CD4-positive, alpha-beta T cell treated with Interleukin-15 for 4 hours (primary cell): ENCODE measurements at regions not wholly inside any gene's neighbourhood (a gene's known extent, or its start where the extent isn't known, plus 50 kb on each side); places are given as distances from the start of the nearest gene placed in this dataset.
"Not testable (repeated sequence)": the region's sequence is repeated elsewhere in the genome, so short reads cannot be mapped to it uniquely, and the experiment has no call there.

ENCODE experiments used
- DNase-seq: peaks from one replicate; pipeline ENCODE4 v3.0.0-alpha.2; 2020; ENCODE audit warnings: low spot score

DNA sequence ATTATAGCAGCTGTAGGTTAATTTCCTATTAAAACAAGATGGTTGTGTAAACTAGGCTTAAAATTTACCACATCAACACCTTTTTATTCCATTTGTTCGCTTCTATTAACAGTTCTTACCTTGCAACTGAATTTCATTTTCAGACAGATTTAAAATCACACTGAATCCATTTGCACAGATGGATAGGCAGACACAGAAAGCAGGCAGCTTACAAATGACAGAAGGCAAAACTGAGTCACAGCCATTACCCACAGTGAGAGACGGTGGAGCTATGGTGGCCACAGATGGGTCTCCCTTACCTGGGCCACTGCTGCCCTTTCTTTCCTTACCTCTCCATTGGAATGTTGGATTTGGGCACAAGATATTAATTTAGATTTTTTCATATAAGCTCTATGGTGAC, 1567.8 kb upstream of the SLC10A2 start:
- no peak for DNase-seq

- no peak for DNase-seq
Observed at GRCh38 chr13:104632736-104633135, 1566.5 kb upstream of the SLC10A2 start.

GRCh38 chr13:104625201-104625600, 1559.0 kb upstream of the SLC10A2 start:
- DNase-seq = no peak

- DNase-seq = no peak
Observed at GRCh38 chr13:104616990-104617389, 1550.8 kb upstream of the SLC10A2 start.

DNA sequence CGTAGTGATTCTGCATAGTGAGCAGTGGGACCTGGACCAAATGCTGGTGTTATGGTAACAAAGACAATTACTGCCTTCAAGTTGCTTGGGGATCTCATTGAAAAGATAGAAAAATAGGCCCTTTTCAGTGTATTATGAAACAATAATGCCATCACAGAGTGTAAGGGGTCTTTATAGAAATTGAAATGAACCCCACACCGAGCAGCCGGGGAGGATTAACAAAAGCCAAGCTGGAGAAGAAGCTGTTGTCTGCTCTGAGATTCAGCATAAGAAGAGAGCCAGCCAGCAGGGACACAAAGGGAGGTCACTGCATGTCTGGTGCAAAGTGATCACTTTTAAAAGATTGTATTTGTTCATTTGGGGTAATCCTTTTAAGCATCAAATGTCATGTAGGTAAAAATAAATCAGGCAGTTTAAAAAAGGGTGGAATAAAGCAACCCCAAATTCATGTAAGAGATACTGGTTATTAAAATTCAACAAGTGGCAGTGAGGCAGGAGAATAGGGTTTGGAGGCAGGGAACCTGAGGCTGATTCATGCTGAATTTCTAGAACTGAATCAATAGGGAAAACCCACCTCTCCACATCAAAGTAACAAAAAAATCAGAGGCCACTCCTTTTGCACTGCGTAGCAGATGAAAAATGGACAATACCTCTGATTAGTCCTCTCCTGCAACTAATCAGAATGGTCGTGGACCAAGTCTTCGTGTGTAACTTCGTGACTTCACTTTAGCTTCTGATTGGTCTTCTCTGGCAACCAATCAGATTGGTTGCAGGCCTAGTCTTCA, 1548.3 kb upstream of the SLC10A2 start:
- no peak for DNase-seq

DNA sequence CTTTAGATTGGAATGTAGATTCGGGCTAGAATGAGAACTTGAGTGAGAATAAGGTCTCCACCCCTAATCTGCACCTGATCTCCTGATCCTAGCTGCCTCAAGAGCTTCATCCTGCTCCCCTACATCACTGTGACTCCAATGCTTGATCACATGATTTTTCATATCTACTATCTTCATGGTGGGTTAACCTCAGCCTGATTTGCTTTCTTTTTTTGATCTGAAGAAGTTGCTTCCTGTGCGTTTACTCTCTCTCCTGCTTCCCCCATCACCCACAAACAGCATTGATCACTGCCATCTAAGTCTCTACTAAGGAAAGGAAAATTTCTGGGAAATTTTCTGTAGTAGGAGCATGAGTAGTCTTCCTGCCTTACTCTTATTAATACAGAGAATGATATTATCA, 1542.1 kb upstream of the SLC10A2 start:
- no peak for DNase-seq

DNA sequence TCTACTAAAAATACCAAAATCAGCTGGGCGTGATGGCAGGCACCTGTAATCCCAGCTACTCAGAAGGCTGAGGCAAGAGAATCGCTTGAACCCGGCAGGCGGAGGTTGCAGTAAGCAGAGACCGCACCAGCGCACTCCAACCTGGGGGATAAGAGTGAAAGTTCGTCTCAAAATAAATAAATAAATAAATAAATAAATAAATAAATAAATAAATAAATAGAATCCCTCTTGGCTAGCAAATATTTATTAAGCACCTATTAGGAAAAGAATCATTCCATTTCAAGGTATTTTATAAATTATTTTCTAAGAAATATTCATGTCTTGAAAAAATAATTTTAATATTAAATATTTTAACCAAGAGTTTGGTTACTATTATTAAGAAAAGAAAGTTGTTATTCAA, 1539.2 kb upstream of the SLC10A2 start:
- not testable (repeated sequence) for DNase-seq

DNA sequence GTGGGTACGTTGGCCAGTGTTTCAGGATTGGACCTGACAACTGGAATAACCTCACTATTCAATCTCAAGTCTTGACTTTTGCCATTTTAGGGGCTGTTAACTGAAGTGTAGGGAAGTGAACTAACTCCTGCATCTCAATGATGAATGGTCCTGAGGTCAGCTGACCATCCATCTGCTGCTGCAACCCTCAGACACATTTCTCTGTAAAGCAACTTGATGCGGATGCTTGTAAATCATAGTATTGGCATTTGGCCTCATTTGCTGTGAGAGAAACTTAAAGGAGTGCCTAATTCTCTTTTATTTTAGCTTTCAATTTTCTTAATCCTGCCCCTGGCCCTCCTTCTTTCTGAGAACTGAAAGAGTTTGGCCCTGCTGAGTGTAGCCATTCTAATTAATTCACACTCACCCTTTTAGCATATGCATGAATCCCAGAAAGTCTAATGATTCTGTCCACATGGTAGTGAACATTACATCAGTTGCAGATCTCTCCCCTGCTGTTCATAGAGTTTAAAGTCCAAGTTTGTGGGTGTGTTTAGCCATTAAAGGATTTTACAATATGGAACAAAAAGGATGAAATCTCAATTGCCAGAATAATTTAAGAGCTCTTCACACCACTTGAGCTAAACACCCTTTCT, 1531.4 kb upstream of the SLC10A2 start:
- DNase-seq = no peak

DNA sequence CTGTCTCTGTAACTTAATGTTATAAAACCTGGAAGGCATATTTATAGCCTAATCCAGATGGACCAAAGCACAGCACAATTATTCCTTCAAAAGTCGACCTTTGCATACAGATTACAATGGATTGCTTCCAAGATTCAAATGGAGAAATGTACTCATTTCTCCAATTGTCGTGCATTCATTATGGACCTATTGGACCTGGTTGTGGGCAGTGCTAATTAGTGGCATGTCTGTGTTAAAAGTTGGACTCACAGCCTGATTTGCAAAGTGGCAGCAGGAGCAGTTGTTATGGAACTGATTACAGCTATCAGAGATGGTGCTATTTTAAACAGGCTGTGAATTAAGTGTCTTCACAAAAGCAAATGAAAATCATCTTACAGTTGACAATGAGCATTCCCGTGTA, 1529.3 kb upstream of the SLC10A2 start:
- DNase-seq = no peak

DNA sequence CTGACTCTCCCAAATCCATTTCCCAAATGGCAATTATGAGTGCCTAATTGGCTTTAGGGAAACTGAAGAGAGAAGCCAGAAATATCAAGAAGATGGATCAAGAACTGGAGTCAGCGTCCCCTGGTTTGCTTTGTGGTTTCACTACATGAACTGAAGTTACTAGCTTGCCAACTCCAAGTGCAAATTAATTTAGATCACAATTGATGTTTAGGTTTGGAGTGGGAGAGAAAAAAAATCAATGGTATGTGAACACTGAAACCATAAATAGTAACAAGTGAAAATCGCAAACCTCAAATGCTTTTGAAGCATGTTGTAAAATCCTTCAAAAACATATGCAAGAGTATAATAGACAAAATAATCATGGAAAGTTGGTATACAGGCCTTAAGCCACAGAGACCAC, 1528.6 kb upstream of the SLC10A2 start:
- no peak for DNase-seq

DNA sequence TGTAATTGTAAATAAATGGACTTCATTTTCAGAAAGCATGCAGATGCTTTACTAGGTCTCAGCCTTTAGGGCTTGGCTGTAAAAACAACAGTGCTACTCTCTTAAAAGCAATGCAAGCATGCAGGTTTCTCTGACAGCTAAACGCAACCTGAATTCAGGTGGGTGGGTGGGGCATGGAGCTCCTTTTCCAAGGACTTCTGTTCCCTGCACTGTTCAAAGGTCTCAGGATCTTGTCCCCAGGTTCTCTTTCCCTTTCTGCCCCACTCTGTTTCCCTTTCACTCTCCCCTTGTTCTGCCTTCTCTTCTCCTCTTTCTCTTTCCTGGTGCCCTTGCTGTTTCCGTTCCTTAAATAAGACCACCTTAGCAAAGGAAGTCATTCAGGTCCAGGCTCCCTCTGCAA, 1527.5 kb upstream of the SLC10A2 start:
- DNase-seq = no peak

DNA sequence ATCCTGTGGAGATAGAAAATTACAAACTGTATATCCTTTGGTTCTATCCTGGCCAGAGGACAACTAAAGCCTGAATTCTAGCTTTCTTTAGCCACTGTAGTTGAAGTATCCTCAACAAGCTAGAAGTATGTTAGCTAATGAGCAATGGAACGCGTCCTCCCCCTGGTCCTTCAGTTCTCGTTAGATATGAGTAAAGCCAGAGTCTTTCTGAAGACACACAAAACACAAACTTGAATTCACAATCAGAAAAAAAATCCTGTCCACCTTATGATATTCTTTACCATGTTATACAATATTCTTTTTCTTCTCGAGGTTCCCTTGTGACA, 1527.0 kb upstream of the SLC10A2 start:
- no peak for DNase-seq

DNA sequence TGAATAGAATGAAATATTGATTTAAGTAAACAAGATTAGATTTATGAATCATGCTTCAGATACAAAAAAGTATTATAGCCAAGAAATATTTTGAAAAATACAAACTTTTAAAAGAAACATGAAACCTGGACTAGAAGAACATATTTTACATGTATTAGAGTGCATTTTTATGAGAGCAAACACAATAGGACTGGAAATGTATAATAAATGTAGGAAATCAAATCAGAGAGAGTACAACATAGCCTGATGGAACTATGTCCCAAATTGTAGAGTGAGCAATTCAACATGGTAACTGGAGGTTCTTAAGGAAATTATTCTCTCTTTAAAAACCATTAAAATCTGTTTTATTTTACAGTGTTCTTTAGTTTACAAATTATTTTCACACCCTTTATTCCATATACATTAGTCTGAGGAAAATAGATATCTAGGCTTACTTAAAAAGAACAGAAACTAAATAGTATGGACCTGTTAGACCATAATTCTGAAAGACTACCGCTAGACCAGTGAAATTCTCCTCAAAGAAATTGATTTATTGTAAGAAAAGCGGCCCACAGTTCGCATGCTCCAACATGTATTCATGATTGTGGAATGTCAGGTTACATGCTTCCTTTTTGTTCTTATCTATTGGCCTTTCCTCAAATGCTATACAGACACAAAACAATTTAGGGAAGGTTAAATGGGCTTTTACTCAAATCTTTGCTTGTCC, 1526.5 kb upstream of the SLC10A2 start:
- DNase-seq = no peak

- DNase-seq = no peak
Observed at GRCh38 chr13:104592127-104592526, 1525.9 kb upstream of the SLC10A2 start.

DNA sequence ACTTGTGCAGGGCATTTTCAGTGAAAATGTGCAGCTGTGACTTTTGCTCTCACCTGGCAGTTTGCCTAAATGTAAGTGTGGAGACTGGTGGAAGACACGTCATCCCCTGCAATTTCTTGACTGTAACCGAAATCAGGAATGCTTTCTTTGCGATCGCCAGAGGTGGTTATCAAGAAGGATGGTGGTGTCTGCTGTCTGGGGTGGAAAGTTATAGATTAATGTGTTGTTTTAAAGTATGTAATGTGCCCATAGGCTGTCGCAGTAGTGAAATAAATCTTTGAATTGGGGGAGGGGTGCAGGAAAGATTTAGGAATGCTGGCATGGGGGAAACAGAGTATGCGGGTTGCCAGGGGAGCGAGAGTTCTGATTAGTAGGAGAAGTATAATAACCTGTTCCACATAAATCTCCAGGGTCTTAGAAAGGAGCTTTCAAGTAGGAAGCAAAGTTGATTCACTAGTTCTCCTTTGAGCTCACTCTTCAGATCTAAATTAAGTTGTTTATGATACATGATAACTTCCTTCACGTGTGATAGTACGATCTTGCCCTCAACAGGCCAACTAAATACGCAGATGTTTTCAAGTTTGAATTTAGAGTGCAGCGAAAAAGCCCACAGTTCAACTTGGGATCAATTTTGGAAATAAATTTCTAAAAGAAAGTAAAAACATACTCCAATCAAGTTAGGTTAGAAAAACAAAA, 1520.0 kb upstream of the SLC10A2 start:
- DNase-seq = no peak

DNA sequence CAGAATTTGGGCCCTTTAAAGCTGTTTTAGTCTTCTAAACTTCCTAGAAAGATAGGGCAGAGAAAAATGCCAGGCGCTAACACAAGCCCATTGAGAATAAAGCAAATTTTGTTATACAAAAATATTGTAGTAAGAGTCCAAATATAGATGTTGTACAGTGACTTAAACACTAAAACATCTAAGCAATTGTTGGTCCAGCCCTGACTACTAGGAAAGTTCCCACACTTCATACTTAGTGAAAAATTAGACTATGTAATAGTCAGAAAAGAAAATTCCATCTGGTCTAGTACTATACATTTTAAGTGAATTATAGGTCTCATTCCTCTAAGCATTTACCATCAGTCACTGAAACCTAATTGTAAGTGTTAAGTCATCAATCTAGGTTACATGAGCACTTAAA, 1518.3 kb upstream of the SLC10A2 start:
- DNase-seq = no peak

- no peak for DNase-seq
Observed at GRCh38 chr13:104580931-104581330, 1514.7 kb upstream of the SLC10A2 start.

DNA sequence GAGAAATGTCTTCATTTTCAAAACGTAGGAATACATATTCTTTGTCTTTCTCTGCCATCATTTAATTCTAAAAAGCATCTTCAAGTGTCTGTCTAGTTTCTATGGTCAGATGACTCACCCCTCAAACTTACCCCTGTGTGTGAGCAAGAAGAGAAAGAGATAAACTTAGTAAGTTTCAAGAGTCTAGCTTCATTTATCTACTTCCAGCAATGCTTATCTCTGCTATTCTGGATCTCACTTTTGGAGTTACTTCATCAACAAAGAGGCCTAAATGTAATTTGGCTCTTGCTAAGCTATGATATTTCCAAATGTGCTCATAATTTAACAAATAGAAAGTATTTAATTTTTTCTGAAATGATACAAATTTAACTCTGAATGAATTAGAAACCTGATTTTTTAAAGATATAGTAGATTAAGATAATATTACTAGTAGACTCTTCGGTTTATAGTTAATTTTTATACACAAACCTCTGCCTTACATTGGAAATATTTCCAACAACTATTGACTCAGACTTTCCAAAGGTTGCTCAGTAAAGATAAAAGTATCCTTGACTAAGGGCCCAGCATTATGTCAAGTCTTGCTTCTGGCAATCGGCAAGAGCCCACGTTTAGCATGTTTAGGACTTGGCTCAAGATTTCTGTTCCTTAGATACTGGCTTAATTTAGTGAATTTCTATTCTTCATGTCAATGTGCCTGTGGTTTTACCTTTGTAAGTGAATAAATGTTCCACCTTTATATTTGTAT, 1511.0 kb upstream of the SLC10A2 start:
- no peak for DNase-seq

GRCh38 chr13:104571893-104572229, 1505.6 kb upstream of the SLC10A2 start:
- no peak for DNase-seq

- peak; percentile 0 for DNase-seq
Observed at GRCh38 chr13:104571161-104571892, 1505.1 kb upstream of the SLC10A2 start.

DNA sequence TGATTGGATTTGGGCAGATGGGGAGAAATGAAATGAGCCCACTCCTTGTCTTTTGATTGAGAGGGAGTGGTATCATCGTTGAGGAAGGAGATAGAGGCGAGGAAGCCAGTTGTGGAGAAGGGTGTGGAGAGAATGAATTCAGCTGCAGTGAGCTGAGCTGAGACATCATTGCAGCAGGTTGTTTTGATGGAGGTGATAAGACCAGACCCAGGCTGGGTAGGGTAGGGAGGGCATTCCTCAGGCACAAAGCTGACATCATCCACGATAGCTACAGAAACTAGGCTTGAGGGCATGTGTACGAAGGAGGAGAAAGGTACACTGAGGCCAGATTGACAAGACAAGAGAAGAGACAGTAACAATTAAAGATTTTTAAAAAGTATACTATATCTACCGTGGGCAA, 1500.9 kb upstream of the SLC10A2 start:
- no peak for DNase-seq

DNA sequence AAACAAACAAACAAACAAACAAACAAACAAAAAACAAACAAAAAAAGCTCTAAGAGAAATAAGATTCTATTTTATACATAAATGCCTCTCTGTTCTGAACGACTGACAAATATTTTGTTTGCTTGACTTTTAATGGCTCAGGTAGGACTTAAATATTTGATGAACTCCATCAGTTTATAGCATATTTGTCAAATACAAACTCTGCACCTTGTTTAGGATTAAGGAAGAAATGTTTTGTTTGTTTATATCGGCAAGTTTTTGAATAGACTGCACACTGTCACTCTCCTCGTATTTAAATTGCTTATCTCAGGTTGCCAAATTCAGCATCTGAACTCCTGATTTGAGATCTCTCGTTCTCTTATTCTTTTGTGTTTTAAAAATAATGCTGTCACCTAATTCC, 1499.7 kb upstream of the SLC10A2 start:
- DNase-seq = no peak
